ENCODE measurements at regions not wholly inside any gene's neighbourhood (a gene's known extent, or its start where the extent isn't known, plus 50 kb on each side); places are given as distances from the start of the nearest gene placed in this dataset.
A peak's percentile ranks its signal among the peaks of the same experiment; 100 is the strongest.
"Not testable (repeated sequence)": the region's sequence is repeated elsewhere in the genome, so short reads cannot be mapped to it uniquely, and the experiment has no call there.

GRCh38 chr4:26208237-26208994 lies 112.4 kb upstream of the RBPJ start:
- no peak for DNase-seq

GRCh38 chr4:26209378-26209777 lies 111.4 kb upstream of the RBPJ start:
- DNase-seq = not testable (repeated sequence)

- DNase-seq = no peak
These were observed 108.3 kb upstream of the RBPJ start for GRCh38 chr4:26212528-26212927.

DNA sequence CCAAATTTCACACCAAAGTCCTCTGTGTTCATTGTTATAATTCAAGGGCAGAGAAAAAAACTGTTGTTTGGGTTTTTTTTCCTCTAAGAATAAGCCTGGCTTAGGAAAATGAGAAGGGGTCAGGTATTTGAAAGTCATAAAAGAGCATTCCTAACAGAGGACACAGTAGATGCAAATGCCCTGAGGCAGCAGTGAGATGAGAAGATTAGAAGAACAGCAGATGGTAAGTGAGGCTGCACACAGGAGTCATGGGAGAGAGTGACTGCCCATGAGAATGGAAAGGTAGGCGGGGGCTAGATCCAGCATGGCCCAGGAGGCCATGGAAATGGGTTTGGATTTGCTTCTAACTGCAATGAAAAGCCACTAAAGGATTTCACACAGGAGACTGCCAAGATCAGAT lies 107.5 kb upstream of the RBPJ start:
- no peak for DNase-seq

GRCh38 chr4:26214994-26215393 lies 105.8 kb upstream of the RBPJ start:
- DNase-seq = no peak

DNA sequence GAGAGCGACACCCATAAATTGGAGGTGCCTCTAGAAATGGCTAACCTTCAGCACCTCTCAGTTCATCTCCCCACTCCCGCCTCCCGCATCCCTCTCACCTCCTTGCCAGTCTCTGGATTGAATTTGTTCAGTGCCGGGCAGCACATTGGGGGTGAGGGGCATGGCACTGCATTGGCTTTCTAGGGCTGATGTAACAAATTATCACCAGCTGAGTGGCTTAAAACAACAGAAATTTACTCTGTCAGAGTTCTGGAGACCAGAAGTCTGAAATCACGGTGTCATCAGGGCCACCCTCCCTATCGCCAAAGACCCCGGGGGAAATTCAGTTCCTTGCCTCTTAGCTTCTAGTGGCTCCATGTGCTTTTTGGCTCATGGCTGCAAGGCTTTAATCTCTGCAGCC lies 105.1 kb upstream of the RBPJ start:
- DNase-seq = no peak

DNA sequence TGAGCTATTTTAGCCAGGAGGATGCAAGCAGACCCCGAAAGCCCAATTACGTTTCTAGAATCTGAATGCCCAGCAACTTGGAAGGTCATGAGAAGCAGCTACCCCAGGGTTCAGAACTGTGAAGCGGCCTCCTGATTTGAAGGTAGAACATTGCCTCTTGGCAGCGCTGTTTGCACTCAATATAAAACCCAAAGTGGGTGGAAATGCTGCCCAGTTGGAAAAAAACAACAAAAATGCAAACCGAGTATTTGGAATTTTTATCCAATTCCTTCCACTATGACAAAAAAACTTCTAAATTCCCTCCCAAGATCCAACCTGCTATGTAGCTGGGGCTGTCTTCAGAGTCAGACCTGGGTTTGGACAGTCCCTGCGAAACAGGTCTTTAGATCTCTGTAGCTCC lies 103.3 kb upstream of the RBPJ start:
- no peak for DNase-seq

DNA sequence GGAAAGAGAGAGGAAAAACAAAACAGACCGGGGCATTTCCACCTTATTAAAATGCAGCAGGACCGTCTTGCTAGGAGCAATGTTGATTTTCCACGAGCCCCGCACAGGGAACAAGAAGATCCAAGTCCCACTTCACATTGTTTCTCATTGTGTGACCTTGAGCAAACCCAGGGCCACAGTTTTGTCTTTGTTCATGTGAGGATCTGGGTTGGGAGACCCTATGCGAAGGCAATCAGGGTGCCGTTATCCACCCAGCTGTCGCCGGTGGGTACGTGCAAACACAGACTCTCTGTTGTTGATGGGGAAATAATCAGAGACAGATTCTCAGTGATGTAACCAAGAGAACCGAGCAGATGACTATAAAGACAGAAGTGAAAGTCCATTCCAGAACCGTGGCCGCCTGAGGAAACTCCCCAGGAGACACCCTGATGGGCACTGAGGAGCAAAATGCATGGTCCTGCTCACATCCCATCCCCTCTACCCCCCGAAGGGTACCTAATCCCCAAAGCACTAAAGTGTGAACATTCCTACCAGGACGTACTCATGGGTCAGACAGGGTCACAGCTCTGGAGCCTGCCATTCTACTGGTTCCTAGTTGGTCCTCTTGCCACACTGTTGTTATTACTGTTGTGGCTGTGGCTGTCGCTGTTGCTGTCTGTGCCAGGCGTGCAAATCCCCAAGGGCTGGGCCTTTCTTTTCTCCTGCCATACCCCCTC lies 102.7 kb upstream of the RBPJ start:
- DNase-seq = no peak

DNA sequence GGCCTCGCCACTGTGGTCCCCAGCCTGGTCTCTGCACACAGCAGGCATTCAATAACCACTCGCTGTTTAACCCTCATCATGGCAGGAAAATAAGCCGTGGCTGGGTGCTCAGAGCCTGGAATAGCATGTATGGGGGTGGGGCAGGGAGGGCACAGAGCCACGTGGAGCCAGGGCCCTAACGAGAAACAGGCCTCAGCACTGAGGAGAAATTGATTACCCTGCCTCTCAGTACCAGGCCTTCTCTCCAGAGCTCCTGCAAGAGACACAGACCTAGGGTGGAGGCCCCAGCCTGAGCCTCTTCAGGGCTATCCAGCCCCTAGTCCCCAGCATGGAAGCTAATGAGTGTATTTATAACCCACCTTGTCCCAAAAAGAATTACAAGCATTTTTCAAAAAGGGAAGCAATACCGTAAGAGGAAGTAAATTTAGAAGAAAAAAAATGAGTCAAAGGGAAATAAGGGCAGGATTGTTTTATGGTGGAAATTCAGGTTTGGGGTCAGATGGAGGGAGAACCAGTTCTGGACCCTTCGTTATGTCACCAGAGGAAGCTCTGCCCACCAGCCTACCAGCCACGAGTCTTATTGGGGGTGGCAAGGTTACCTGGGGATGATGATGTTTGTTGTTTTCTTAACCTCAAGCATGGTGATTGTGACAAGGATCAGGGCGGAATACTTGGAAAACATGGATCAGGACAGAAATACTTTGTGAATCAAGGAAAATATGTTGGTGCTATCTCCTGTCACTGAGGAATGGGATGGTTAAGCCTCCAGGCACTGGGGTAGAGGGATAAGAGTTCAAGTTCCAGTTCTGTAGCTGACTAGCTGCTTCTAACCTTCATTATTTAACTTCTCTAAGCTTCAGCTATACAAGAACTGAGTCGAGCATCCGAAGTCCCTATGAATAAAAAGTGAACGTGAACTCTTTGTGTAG lies 101.9 kb upstream of the RBPJ start:
- DNase-seq = no peak

- DNase-seq = no peak
These were observed 100.1 kb upstream of the RBPJ start for GRCh38 chr4:26220696-26221095.

- DNase-seq = no peak
These were observed 97.7 kb upstream of the RBPJ start for GRCh38 chr4:26223155-26223554.

GRCh38 chr4:26226629-26227376 lies 94.0 kb upstream of the RBPJ start:
- peak; percentile 83 for DNase-seq

- no peak for DNase-seq
These were observed 93.1 kb upstream of the RBPJ start for GRCh38 chr4:26227601-26228229.

DNA sequence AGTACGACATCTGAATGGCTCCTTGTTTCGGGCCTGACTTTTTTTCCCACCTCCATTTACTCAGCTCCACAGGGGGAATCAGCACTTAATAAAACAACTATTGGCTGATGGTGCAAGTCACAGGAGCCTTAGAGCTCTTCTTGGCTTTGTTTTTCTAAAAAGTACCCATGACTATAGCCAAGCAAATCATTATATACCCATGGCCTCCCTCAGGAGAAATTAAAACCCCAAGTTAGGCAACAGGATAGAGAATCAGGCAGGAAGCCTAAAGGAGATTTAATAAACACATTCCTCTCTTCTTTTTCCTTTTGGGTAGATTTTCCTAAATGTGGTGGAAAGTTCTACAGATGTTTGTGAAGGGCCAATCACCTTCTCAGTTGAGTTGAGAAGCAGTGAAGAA lies 91.9 kb upstream of the RBPJ start:
- no peak for DNase-seq

GRCh38 chr4:26229974-26230373 lies 90.8 kb upstream of the RBPJ start:
- DNase-seq = no peak

GRCh38 chr4:26233350-26233749 lies 87.5 kb upstream of the RBPJ start:
- DNase-seq = no peak

GRCh38 chr4:26235500-26235899 lies 85.3 kb upstream of the RBPJ start:
- no peak for DNase-seq

GRCh38 chr4:26237916-26238315 lies 82.9 kb upstream of the RBPJ start:
- DNase-seq = no peak

GRCh38 chr4:26238426-26238777 lies 82.4 kb upstream of the RBPJ start:
- no peak for DNase-seq

DNA sequence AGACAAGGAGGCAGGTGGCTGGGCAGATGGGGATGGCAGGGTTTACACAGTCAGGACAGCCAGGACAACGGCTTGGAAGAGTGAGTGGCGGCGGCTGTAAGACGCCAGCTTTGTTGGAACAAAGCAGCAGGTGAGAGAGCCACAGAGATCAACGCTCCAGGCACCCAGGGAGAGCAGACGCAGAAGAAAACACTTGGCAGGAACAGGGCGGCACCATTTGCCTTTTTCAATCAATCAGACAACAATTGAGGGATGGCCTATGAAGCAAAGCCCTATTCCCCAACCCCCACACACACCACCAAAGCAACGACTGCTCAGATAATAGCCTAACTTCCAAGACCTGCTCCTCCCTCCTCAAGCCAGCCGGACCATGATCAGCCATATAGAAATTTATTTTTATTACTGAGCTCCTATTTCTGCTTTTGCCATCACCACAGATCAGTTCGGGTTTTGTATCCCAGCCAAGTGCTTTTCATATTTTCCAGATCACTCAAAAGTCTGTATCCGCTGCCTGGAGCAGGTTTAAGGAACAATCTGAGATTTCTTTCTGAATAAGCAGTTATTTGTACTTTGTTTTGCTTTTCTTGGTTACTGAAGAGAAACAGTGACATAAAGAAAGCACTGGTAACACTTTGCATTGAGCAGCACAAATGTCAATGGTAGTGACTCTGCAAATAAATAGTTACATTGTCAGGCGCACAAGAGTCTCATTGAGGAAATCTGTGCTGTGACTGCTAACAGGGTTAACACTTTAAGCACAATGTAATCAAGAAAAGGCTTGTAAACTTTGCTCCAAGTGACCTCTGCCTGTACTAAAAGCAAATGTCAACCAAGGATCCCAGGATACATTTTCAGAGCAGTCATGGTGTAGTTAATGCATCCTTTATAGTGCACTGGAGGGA lies 81.8 kb upstream of the RBPJ start:
- no peak for DNase-seq
